GM23338 (cell line): ENCODE measurements at regions not wholly inside any gene's neighbourhood (a gene's known extent, or its start where the extent isn't known, plus 50 kb on each side); places are given as distances from the start of the nearest gene placed in this dataset.
"Not testable (repeated sequence)": the region's sequence is repeated elsewhere in the genome, so short reads cannot be mapped to it uniquely, and the experiment has no call there.

ENCODE experiments used
- CTCF ChIP-seq, 2 experiments: fragments of 200-600 bp in 1 of 2; sonication (generic) in 1 of 2; conservative IDR thresholded peaks; 2 replicates each; pipeline versions ENCODE4 v1.5.1 to v1.6.1; 2016 to 2017; ENCODE audit warnings: antibody characterized with exemption in 2 of 2, low read depth in 2 of 2, mild to moderate bottlenecking in 2 of 2, moderate library complexity in 1 of 2
- ETS1 ChIP-seq: IDR thresholded peaks from 2 replicates; pipeline ENCODE4 v1.6.1; 2016; ENCODE audit warnings: antibody characterized with exemption
- EZH2 ChIP-seq: fragments of 200-600 bp; sonication (generic); IDR thresholded peaks from one replicate; pipeline ENCODE4 v1.8.0; 2017; ENCODE audit warnings: antibody characterized with exemption, mild to moderate bottlenecking, low read depth; ENCODE audit not compliant: unreplicated experiment
- EZH2phosphoT487 ChIP-seq: fragments of 200-600 bp; sonication (generic); IDR thresholded peaks from one replicate; pipeline ENCODE4 v1.8.1; 2018; ENCODE audit warnings: antibody characterized with exemption; ENCODE audit not compliant: unreplicated experiment
- JUNB ChIP-seq: IDR thresholded peaks from one replicate; pipeline ENCODE4 v1.6.1; 2016; ENCODE audit warnings: antibody characterized with exemption; ENCODE audit not compliant: unreplicated experiment
- POLR2AphosphoS5 ChIP-seq: IDR thresholded peaks from 2 replicates; pipeline ENCODE4 v1.6.1; 2016; ENCODE audit warnings: antibody characterized with exemption, low read depth
- REST ChIP-seq: IDR thresholded peaks from one replicate; pipeline ENCODE4 v1.6.1; 2018; ENCODE audit warnings: antibody characterized with exemption; ENCODE audit not compliant: unreplicated experiment
- ZNF114 ChIP-seq: fragments of 250-450 bp; sonication (Bioruptor Pico); IDR thresholded peaks from 2 replicates; pipeline ENCODE4 v1.5.0; 2020; ENCODE audit warnings: mild to moderate bottlenecking, moderate library complexity
- ZNF331 ChIP-seq: fragments of 250-450 bp; sonication (Bioruptor Pico); IDR thresholded peaks from 2 replicates; pipeline ENCODE4 v1.5.0; 2020; ENCODE audit warnings: low read depth, mild to moderate bottlenecking, moderate library complexity

GRCh38 chr21:9015483-9016197 lies 1505.7 kb upstream of the TPTE start:
- not testable (repeated sequence) for TF ChIP-seq CTCF (conservative IDR thresholded peaks at IDR 0.05; ENCODE audit: low read depth in 2 of 2); POLR2AphosphoS5; REST; EZH2; EZH2phosphoT487; ZNF114 (CRISPR knock-in tag); JUNB; ZNF331 (CRISPR knock-in tag); ETS1
